Activated naive CD4-positive, alpha-beta T cell treated with anti-CD3 and anti-CD28 coated beads for 36 hours (primary cell): ENCODE measurements at regions not wholly inside any gene's neighbourhood (a gene's known extent, or its start where the extent isn't known, plus 50 kb on each side); places are given as distances from the start of the nearest gene placed in this dataset.

ENCODE experiments used
- CTCF ChIA-PET: fragments of 350-600 bp; sonication (Branson Sonifier 250); formaldehyde crosslinking; loops from one replicate; lab custom pipeline; 2021; ENCODE audit warnings: antibody characterized with exemption; lab: Charles Lee
- DNase-seq: peaks from one replicate; pipeline ENCODE4 v3.0.0-alpha.2; 2020
- H3K27ac Mint-ChIP-seq: one replicate; pipeline ENCODE4 v1.8.0; 2021; ENCODE audit warnings: mild to moderate bottlenecking, mixed read lengths
- H3K27me3 Mint-ChIP-seq: one replicate; pipeline ENCODE4 v1.8.0; 2021; ENCODE audit warnings: low read depth, mixed read lengths
- H3K36me3 Mint-ChIP-seq: one replicate; pipeline ENCODE4 v1.8.0; 2021; ENCODE audit warnings: low read depth, mixed read lengths
- H3K4me1 Mint-ChIP-seq: one replicate; pipeline ENCODE4 v1.8.0; 2021; ENCODE audit warnings: low read depth, mixed read lengths
- H3K4me3 Mint-ChIP-seq: one replicate; pipeline ENCODE4 v1.8.0; 2021; ENCODE audit warnings: mild to moderate bottlenecking, moderate library complexity, mixed read lengths
- H3K9me3 Mint-ChIP-seq: one replicate; pipeline ENCODE4 v1.8.0; 2021; ENCODE audit warnings: mixed read lengths
- intact Hi-C: fragments of 100-400 bp; cut with micrococcal nuclease; formaldehyde crosslinking; loops from one replicate; pipeline ENCODE4 v1.15.1; 2023

GRCh38 chr9:90447773-90448172 is 194.9 kb downstream of the DIRAS2 start:
- no peaks in the 10 kb centered on the region for H3K9me3 Mint-ChIP-seq
- CTCF ChIA-PET = no interaction called here
- H3K4me1 Mint-ChIP-seq = no peaks in the 10 kb centered on the region
- H3K4me3 Mint-ChIP-seq = no peak overlapping the region
- H3K36me3 Mint-ChIP-seq = no peaks in the 10 kb centered on the region
- peaks cover 16% of the 10 kb centered on the region for H3K27me3 Mint-ChIP-seq
- DNase-seq = no peak
- intact Hi-C loops = no loop called here
- no peak overlapping the region for H3K27ac Mint-ChIP-seq

- CTCF ChIA-PET = no interaction called here
Observed at GRCh38 chr9:90449213-90449925, 193.3 kb downstream of the DIRAS2 start.

GRCh38 chr9:90451804-90452203 is 190.8 kb downstream of the DIRAS2 start:
- no peak for DNase-seq
- CTCF ChIA-PET = no interaction called here
- no peaks in the 10 kb centered on the region for H3K4me1 Mint-ChIP-seq
- peaks cover 3% of the 10 kb centered on the region for H3K9me3 Mint-ChIP-seq
- intact Hi-C loops = no loop called here
- H3K27ac Mint-ChIP-seq = no peak overlapping the region
- no peak overlapping the region for H3K4me3 Mint-ChIP-seq
- peaks cover 11% of the 10 kb centered on the region for H3K27me3 Mint-ChIP-seq
- H3K36me3 Mint-ChIP-seq = no peaks in the 10 kb centered on the region

More at GRCh38 chr9:90449213-90449925, 193.3 kb downstream of the DIRAS2 start:
- peaks cover 13% of the 10 kb centered on the region for H3K27me3 Mint-ChIP-seq
- H3K4me1 Mint-ChIP-seq = no peaks in the 10 kb centered on the region
- DNase-seq = no peak
- H3K27ac Mint-ChIP-seq = no peak overlapping the region
- no peak overlapping the region for H3K4me3 Mint-ChIP-seq
- no peaks in the 10 kb centered on the region for H3K36me3 Mint-ChIP-seq
- H3K9me3 Mint-ChIP-seq = peaks cover 2% of the 10 kb centered on the region
- intact Hi-C loops = no loop called here

GRCh38 chr9:90455316-90455715 is 187.3 kb downstream of the DIRAS2 start:
- Mint-ChIP-seq H3K27me3 (peaks cover 13% of the 10 kb centered on the region), H3K4me1 (no peaks in the 10 kb centered on the region), H3K27ac (no peak overlapping the region), H3K36me3 (no peaks in the 10 kb centered on the region), H3K4me3 (no peak overlapping the region), H3K9me3 (peaks cover 3% of the 10 kb centered on the region)
- DNase-seq = no peak
- CTCF ChIA-PET = no interaction called here
- intact Hi-C loops = no loop called here

GRCh38 chr9:90457386-90458190 is 185.0 kb downstream of the DIRAS2 start:
- Mint-ChIP-seq H3K4me1 (no peaks in the 10 kb centered on the region), H3K27ac (no peak overlapping the region), H3K4me3 (no peak overlapping the region), H3K36me3 (no peaks in the 10 kb centered on the region), H3K27me3 (peaks cover 20% of the 10 kb centered on the region), H3K9me3 (peaks cover 3% of the 10 kb centered on the region)
- CTCF ChIA-PET = interaction anchor here (0.6 kb wide), 1 partner anchor 397 kb away, joined by 3 read pairs; no protein-coding TSS in a partner anchor
- no peak for DNase-seq
- intact Hi-C loops = no loop called here

GRCh38 chr9:90458485-90458884 is 184.1 kb downstream of the DIRAS2 start:
- no peaks in the 10 kb centered on the region for H3K4me1 Mint-ChIP-seq
- peaks cover 23% of the 10 kb centered on the region for H3K27me3 Mint-ChIP-seq
- intact Hi-C loops = no loop called here
- H3K4me3 Mint-ChIP-seq = no peak overlapping the region
- H3K27ac Mint-ChIP-seq = no peak overlapping the region
- DNase-seq = no peak
- no peaks in the 10 kb centered on the region for H3K36me3 Mint-ChIP-seq
- CTCF ChIA-PET = interaction anchor here (0.6 kb wide), 2 partner anchors 38 to 398 kb away, joined by 3 read pairs; no protein-coding TSS in a partner anchor
- H3K9me3 Mint-ChIP-seq = peaks cover 3% of the 10 kb centered on the region

- Mint-ChIP-seq H3K4me1 (no peaks in the 10 kb centered on the region), H3K27ac (no peak overlapping the region), H3K27me3 (peaks cover 23% of the 10 kb centered on the region), H3K4me3 (no peak overlapping the region), H3K9me3 (peaks cover 1% of the 10 kb centered on the region), H3K36me3 (no peaks in the 10 kb centered on the region)
- no peak for DNase-seq
- CTCF ChIA-PET = no interaction called here
- intact Hi-C loops = no loop called here
Observed at GRCh38 chr9:90459321-90459720, 183.3 kb downstream of the DIRAS2 start.

GRCh38 chr9:90460220-90460619 is 182.4 kb downstream of the DIRAS2 start:
- Mint-ChIP-seq H3K4me3 (no peak overlapping the region), H3K27ac (no peak overlapping the region), H3K9me3 (no peaks in the 10 kb centered on the region), H3K27me3 (peaks cover 23% of the 10 kb centered on the region), H3K4me1 (no peaks in the 10 kb centered on the region), H3K36me3 (no peaks in the 10 kb centered on the region)
- CTCF ChIA-PET = interaction anchor here (1.0 kb wide), 1 partner anchor 224 kb away, joined by 4 read pairs; no protein-coding TSS in a partner anchor
- intact Hi-C loops = no loop called here
- DNase-seq = no peak

GRCh38 chr9:90464978-90465377 is 177.6 kb downstream of the DIRAS2 start:
- Mint-ChIP-seq H3K27me3 (peaks cover 17% of the 10 kb centered on the region), H3K36me3 (no peaks in the 10 kb centered on the region), H3K4me1 (no peaks in the 10 kb centered on the region), H3K4me3 (no peak overlapping the region), H3K9me3 (no peaks in the 10 kb centered on the region), H3K27ac (no peak overlapping the region)
- intact Hi-C loops = no loop called here
- CTCF ChIA-PET = no interaction called here
- DNase-seq = no peak

GRCh38 chr9:90466441-90466840 is 176.2 kb downstream of the DIRAS2 start:
- no peaks in the 10 kb centered on the region for H3K4me1 Mint-ChIP-seq
- no peak for DNase-seq
- H3K4me3 Mint-ChIP-seq = no peak overlapping the region
- CTCF ChIA-PET = no interaction called here
- H3K36me3 Mint-ChIP-seq = no peaks in the 10 kb centered on the region
- H3K9me3 Mint-ChIP-seq = no peaks in the 10 kb centered on the region
- peaks cover 21% of the 10 kb centered on the region for H3K27me3 Mint-ChIP-seq
- H3K27ac Mint-ChIP-seq = no peak overlapping the region
- intact Hi-C loops = no loop called here

- intact Hi-C loops = no loop called here
- H3K27me3 Mint-ChIP-seq = peaks cover 9% of the 10 kb centered on the region
- H3K4me1 Mint-ChIP-seq = no peaks in the 10 kb centered on the region
- H3K27ac Mint-ChIP-seq = no peak overlapping the region
- H3K36me3 Mint-ChIP-seq = no peaks in the 10 kb centered on the region
- no peaks in the 10 kb centered on the region for H3K9me3 Mint-ChIP-seq
- no peak for DNase-seq
- CTCF ChIA-PET = no interaction called here
- H3K4me3 Mint-ChIP-seq = no peak overlapping the region
Observed at GRCh38 chr9:90469435-90469834, 173.2 kb downstream of the DIRAS2 start.

- H3K27ac Mint-ChIP-seq = no peak overlapping the region
- no peak for DNase-seq
- H3K9me3 Mint-ChIP-seq = no peaks in the 10 kb centered on the region
- no peaks in the 10 kb centered on the region for H3K4me1 Mint-ChIP-seq
- CTCF ChIA-PET = interaction anchor here (0.6 kb wide), 1 partner anchor 24 kb away, joined by 3 read pairs; no protein-coding TSS in a partner anchor
- no peak overlapping the region for H3K4me3 Mint-ChIP-seq
- intact Hi-C loops = no loop called here
- H3K36me3 Mint-ChIP-seq = no peaks in the 10 kb centered on the region
- H3K27me3 Mint-ChIP-seq = peaks cover 9% of the 10 kb centered on the region
Observed at GRCh38 chr9:90469865-90470387, 172.7 kb downstream of the DIRAS2 start.
